SK-N-SH (cell line): ENCODE measurements at regions not wholly inside any gene's neighbourhood (a gene's known extent, or its start where the extent isn't known, plus 50 kb on each side); places are given as distances from the start of the nearest gene placed in this dataset.

ENCODE experiments used
- CTCF ChIA-PET: fragments of 300-600, 350-600 bp; formaldehyde crosslinking; extraction: SDS; loops from one replicate; lab custom pipeline; 2021; lab: Yijun Ruan, JAX
- POLR2A ChIA-PET: fragments of 350-600 bp; sonication (Branson Sonifier 250); formaldehyde crosslinking; extraction: SDS; loops from one replicate; lab custom pipeline; 2020; ENCODE audit warnings: antibody characterized with exemption, inconsistent platforms; lab: Yijun Ruan, JAX
- DNase-seq: peaks from one replicate; pipeline ENCODE4 v3.0.0; 2012
- H2AFZ ChIP-seq: fragments of 200-600 bp; sonication (generic); 2 replicates; pipeline ENCODE4 v1.8.1; 2016; ENCODE audit warnings: antibody characterized with exemption, mild to moderate bottlenecking, low read depth
- H3F3A ChIP-seq: fragments of 200-600 bp; sonication (generic); replicated peaks from 2 replicates; pipeline ENCODE3; 2016; ENCODE audit warnings: antibody characterized with exemption, mild to moderate bottlenecking; ENCODE audit not compliant: insufficient read depth
- H3K27ac ChIP-seq, 2 experiments: fragments of 200-500 bp in 1 of 2; fragments of 200-600 bp in 1 of 2; sonication (Bioruptor generic) in 1 of 2; sonication (generic), shearing (Covaris generic) in 1 of 2; 2 replicates each; pipeline versions ENCODE4 v1.5.1 to v1.6.1; 2014 to 2016; ENCODE audit warnings: low read depth in 2 of 2, inconsistent platforms in 1 of 2, low read length in 1 of 2, mild to moderate bottlenecking in 1 of 2, mixed read lengths in 1 of 2
- H3K27me3 ChIP-seq: fragments of 200-600 bp; sonication (generic), shearing (Covaris generic); 2 replicates; pipeline ENCODE4 v1.6.1; 2016; ENCODE audit warnings: mixed run types; ENCODE audit not compliant: insufficient read depth
- H3K36me3 ChIP-seq, 2 experiments: fragments of 200-500 bp in 1 of 2; fragments of 200-600 bp in 1 of 2; sonication (Bioruptor generic) in 1 of 2; sonication (generic) in 1 of 2; replicated peaks in 1 of 2; 2 replicates each; pipeline versions ENCODE3 to v1.5.1; 2014 to 2016; ENCODE audit warnings: low read length in 1 of 2, mild to moderate bottlenecking in 1 of 2; ENCODE audit not compliant: insufficient read depth in 2 of 2, control insufficient read depth in 1 of 2
- H3K4me1 ChIP-seq, 2 experiments: fragments of 200-500 bp in 1 of 2; fragments of 200-600 bp in 1 of 2; sonication (Bioruptor generic) in 1 of 2; sonication (generic), shearing (Covaris generic) in 1 of 2; 2 replicates each; pipeline versions ENCODE4 v1.5.1 to v1.6.1; 2014 to 2016; ENCODE audit warnings: low read depth in 1 of 2, low read length in 1 of 2, mixed run types in 1 of 2; ENCODE audit not compliant: insufficient read depth in 2 of 2, control insufficient read depth in 1 of 2
- H3K4me2 ChIP-seq: fragments of 200-600 bp; sonication (generic), shearing (Covaris generic); 2 replicates; pipeline ENCODE4 v1.6.1; 2017; ENCODE audit warnings: mixed run types
- H3K4me3 ChIP-seq, 2 experiments: fragments of 200-500 bp in 1 of 2; fragments of 200-600 bp in 1 of 2; sonication (Bioruptor generic) in 1 of 2; sonication (generic), shearing (Covaris generic) in 1 of 2; 2 replicates each; pipeline versions ENCODE4 v1.5.1 to v1.8.1; 2014 to 2016; ENCODE audit warnings: low read depth in 2 of 2, inconsistent platforms in 1 of 2, low read length in 1 of 2, mild to moderate bottlenecking in 1 of 2, mixed read lengths in 1 of 2, moderate library complexity in 1 of 2
- H3K79me2 ChIP-seq: fragments of 200-600 bp; sonication (generic); 2 replicates; pipeline ENCODE4 v1.8.1; 2017; ENCODE audit warnings: mild to moderate bottlenecking; ENCODE audit not compliant: insufficient read depth
- H3K9ac ChIP-seq: fragments of 200-600 bp; sonication (generic); 2 replicates; pipeline ENCODE4 v1.6.1; 2017; ENCODE audit warnings: mixed run types
- H3K9me2 ChIP-seq: fragments of 200-600 bp; sonication (generic); 2 replicates; pipeline ENCODE4 v1.6.1; 2017; ENCODE audit warnings: mixed run types
- H3K9me3 ChIP-seq: fragments of 200-600 bp; sonication (generic); 2 replicates; pipeline ENCODE4 v1.6.1; 2017; ENCODE audit warnings: mixed run types, mild to moderate bottlenecking, moderate library complexity
- H4K20me1 ChIP-seq: fragments of 200-600 bp; sonication (generic); 2 replicates; pipeline ENCODE4 v1.6.1; 2017; ENCODE audit warnings: mild to moderate bottlenecking, mixed run types; ENCODE audit not compliant: insufficient read depth
- CHD2 ChIP-seq: fragments of 150-350 bp; IDR thresholded peaks from 2 replicates; pipeline ENCODE4 v1.6.1; 2018; ENCODE audit warnings: low read length; ENCODE audit not compliant: partially characterized antibody
- ELF1 ChIP-seq: IDR thresholded peaks from 2 replicates; pipeline ENCODE4 v1.4.0; 2012
- EP300 ChIP-seq, 2 experiments: IDR thresholded peaks; 2 replicates each; pipeline versions ENCODE4 v1.4.0 to v1.6.1; 2012; ENCODE audit warnings: borderline replicate concordance in 1 of 2, low read depth in 1 of 2, low read length in 1 of 2
- EZH2phosphoT487 ChIP-seq: fragments of 200-600 bp; sonication (generic); IDR thresholded peaks from 2 replicates; pipeline ENCODE4 v1.6.1; 2017; ENCODE audit warnings: low read depth, mixed run types, mild to moderate bottlenecking, antibody characterized with exemption, moderate library complexity, borderline replicate concordance
- FOSL2 ChIP-seq: IDR thresholded peaks from 2 replicates; pipeline ENCODE4 v1.4.0; 2012; ENCODE audit warnings: low read depth, mild to moderate bottlenecking, moderate library complexity, borderline replicate concordance
- FOXJ3 ChIP-seq: sonication (generic); formaldehyde crosslinking; IDR thresholded peaks from 2 replicates; pipeline ENCODE4 v1.5.1; 2020; ENCODE audit warnings: mild to moderate bottlenecking, missing genetic modification reagents
- FOXM1 ChIP-seq: IDR thresholded peaks from 2 replicates; pipeline ENCODE4 v1.4.0; 2012; ENCODE audit warnings: low read depth, mild to moderate bottlenecking
- IRF3 ChIP-seq: fragments of 150-350 bp; IDR thresholded peaks from 2 replicates; pipeline ENCODE4 v1.6.1; 2016; ENCODE audit warnings: mild to moderate bottlenecking, low read depth, low read length
- JUND ChIP-seq: IDR thresholded peaks from 2 replicates; pipeline ENCODE4 v1.4.0; 2012
- MAX ChIP-seq: IDR thresholded peaks from 2 replicates; pipeline ENCODE4 v1.4.0; 2012; ENCODE audit warnings: low read depth
- NFIC ChIP-seq: IDR thresholded peaks from 2 replicates; pipeline ENCODE4 v1.4.0; 2012; ENCODE audit warnings: borderline replicate concordance
- NRF1 ChIP-seq: IDR thresholded peaks from 2 replicates; pipeline ENCODE4 v1.6.1; 2012; ENCODE audit warnings: low read depth, mild to moderate bottlenecking, low read length
- PBX3 ChIP-seq: IDR thresholded peaks from 2 replicates; pipeline ENCODE4; 2012
- POLR2AphosphoS5 ChIP-seq: IDR thresholded peaks from 2 replicates; pipeline ENCODE4 v1.6.1; 2012; ENCODE audit warnings: low read depth, low read length
- RAD21 ChIP-seq: IDR thresholded peaks from 2 replicates; pipeline ENCODE4 v1.6.1; 2012; ENCODE audit warnings: mild to moderate bottlenecking, low read length
- RFX5 ChIP-seq: IDR thresholded peaks from 2 replicates; pipeline ENCODE4 v1.6.1; 2012; ENCODE audit warnings: mild to moderate bottlenecking, improper control_type of control experiment, low read length
- RXRA ChIP-seq: IDR thresholded peaks from 2 replicates; pipeline ENCODE4 v1.4.0; 2012; ENCODE audit warnings: low read depth, mild to moderate bottlenecking, borderline replicate concordance
- TCF12 ChIP-seq: IDR thresholded peaks from 2 replicates; pipeline ENCODE4 v1.4.0; 2012
- USF2 ChIP-seq: fragments of 150-350 bp; IDR thresholded peaks from 2 replicates; pipeline ENCODE4 v1.6.1; 2017; ENCODE audit warnings: antibody characterized with exemption, low read length, low read depth, borderline replicate concordance
- YY1 ChIP-seq: IDR thresholded peaks from 2 replicates; pipeline ENCODE4 v1.4.0; 2012; ENCODE audit warnings: low read depth, mild to moderate bottlenecking
- WGBS: methylation state at CpG from one replicate; pipeline ENCODE4 v1.1.6; 2017; ENCODE audit warnings: low lambda C conversion rate; 5-methylcytosine and 5-hydroxymethylcytosine counted together

GRCh38 chr7:153010416-153010815, 250.9 kb downstream of the ACTR3B start:
- DNase-seq = no peak
- CTCF ChIA-PET = interaction anchor here (1.4 kb wide), 1 partner anchor 115 kb away, joined by 5 read pairs; no protein-coding TSS in a partner anchor
- Histone ChIP-seq H3K36me3 (no peaks in the 10 kb centered on the region), H3K4me2 (no peak overlapping the region), H3K27ac (no peak overlapping the region), H3K9me3 (no peaks in the 10 kb centered on the region; the same call in 1 of the 2 replicates), H3K27me3 (no peaks in the 10 kb centered on the region), H3F3A (no peaks in the 10 kb centered on the region), H4K20me1 (no peaks in the 10 kb centered on the region), H3K4me3 (no peak overlapping the region), H3K79me2 (no peaks in the 10 kb centered on the region), H2AFZ (no peak overlapping the region), H3K9me2 (no peaks in the 10 kb centered on the region), H3K4me1 (no peaks in the 10 kb centered on the region), H3K9ac (no peak overlapping the region)
- POLR2A ChIA-PET = no interaction called here
- TF ChIP-seq EP300 (IDR thresholded peaks at IDR 0.05; ENCODE audit: borderline replicate concordance in 1 of 2, low read depth in 1 of 2, low read length in 1 of 2) (no peak), FOSL2 (no peak), RFX5 (no peak), USF2 (no peak), CHD2 (no peak), RXRA (no peak), MAX (no peak), ELF1 (no peak), TCF12 (no peak), IRF3 (no peak), NRF1 (no peak), EZH2phosphoT487 (no peak), RAD21 (no peak), JUND (no peak), FOXJ3 (no peak), POLR2AphosphoS5 (no peak), NFIC (no peak), PBX3 (no peak), YY1 (no peak), FOXM1 (no peak)
- WGBS = 34% methylated on average over 10 of the region's 10 CpGs
